ENCODE measurements at regions not wholly inside any gene's neighbourhood (a gene's known extent, or its start where the extent isn't known, plus 50 kb on each side); places are given as distances from the start of the nearest gene placed in this dataset.
"Not testable (repeated sequence)": the region's sequence is repeated elsewhere in the genome, so short reads cannot be mapped to it uniquely, and the experiment has no call there.

GRCh38 chr15:79539401-79539800 lies 107.3 kb downstream of the MINAR1 start:
- no peak for DNase-seq (ENCODE audit: low spot score)

- peak; percentile 20 for DNase-seq (ENCODE audit: low spot score)
Measured at GRCh38 chr15:79540551-79540950, 108.4 kb downstream of the MINAR1 start.

GRCh38 chr15:79541196-79541595 lies 109.1 kb downstream of the MINAR1 start:
- no peak for DNase-seq (ENCODE audit: low spot score)

DNA sequence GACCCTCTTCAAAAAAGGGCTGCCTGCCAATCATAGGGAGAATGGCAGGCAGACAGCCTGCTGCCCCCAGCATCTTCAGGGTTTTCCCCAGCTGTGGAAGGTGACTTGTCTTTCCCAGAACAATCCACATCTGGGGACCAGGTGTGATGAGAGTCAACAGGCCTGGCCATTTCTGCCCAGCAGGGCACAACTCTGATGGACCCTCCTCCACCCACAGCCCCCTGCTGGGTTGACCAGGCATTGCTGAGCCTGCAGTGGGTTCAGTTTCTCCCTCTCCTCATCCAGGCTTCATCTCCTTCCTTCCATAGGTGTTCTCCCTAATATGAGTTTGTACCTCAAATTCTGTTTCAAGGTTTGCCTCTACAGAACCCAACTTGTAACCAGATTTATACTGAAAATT lies 111.0 kb downstream of the MINAR1 start:
- no peak for DNase-seq (ENCODE audit: low spot score)

GRCh38 chr15:79549196-79549595 lies 117.1 kb downstream of the MINAR1 start:
- no peak for DNase-seq (ENCODE audit: low spot score)

GRCh38 chr15:79560384-79560783 lies 128.2 kb downstream of the MINAR1 start:
- DNase-seq (ENCODE audit: low spot score) = no peak

GRCh38 chr15:79561982-79562381 lies 129.8 kb downstream of the MINAR1 start:
- DNase-seq (ENCODE audit: low spot score) = no peak

- DNase-seq (ENCODE audit: low spot score) = no peak
Measured at GRCh38 chr15:79562403-79562815, 130.3 kb downstream of the MINAR1 start.

DNA sequence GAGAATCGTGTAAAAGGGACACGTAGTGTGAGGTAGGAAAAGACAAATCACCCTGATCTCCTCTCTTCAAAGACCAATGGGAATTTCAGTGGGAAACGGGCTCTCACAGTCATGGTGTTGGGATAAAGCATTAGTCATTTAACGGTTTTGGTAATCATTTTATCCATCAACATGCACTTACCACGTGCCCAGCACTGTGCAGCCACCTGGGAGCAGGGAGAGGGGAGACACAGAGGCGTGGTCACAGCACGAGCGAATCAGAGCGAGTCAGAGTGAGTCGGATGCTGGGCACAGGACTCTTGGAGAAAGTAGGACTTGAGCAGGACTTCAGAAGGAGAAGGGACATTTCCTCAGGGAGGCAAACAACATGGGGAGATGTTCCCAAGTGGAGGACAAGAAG lies 130.8 kb downstream of the MINAR1 start:
- DNase-seq (ENCODE audit: low spot score) = peak; percentile 26

GRCh38 chr15:79570004-79570403 lies 137.9 kb downstream of the MINAR1 start:
- DNase-seq (ENCODE audit: low spot score) = no peak

DNA sequence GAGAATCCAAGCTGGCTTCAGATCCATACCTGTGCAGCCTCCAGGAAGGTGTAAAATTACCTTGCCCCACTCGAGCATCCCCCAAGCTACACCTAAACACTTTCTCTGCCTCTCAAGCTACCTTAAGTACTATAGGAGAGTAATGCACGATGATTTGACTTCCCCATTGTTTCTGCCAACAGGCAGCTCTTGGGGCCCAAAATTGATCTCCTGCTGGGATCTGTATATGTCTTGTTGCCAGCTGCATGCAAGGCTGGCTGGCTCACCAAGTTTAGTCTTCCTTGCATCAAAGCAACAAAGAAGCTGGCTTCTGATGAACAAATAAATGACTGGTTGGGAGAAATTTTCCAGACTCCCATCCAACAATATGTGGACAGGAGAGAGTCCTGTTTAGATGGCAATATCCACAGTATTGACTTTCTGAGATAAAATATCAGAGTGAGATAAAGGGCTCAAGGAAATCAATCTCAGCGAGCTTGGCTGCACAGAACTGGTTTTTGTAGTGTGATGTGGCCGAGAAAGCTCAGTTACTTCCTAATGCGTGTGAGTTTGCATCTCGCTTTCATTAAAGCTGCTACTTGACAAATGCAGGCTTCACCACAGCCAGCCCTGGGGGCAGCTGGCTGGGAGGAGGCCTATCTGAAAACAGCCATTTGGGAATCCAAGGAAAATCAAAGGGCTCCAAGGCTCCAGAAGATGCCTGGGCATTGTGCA lies 140.7 kb downstream of the MINAR1 start:
- DNase-seq (ENCODE audit: low spot score) = no peak

- DNase-seq (ENCODE audit: low spot score) = not testable (repeated sequence)
Measured at GRCh38 chr15:79574431-79575273, 142.5 kb downstream of the MINAR1 start.

GRCh38 chr15:79582650-79583049 lies 150.5 kb downstream of the MINAR1 start:
- no peak for DNase-seq (ENCODE audit: low spot score)

DNA sequence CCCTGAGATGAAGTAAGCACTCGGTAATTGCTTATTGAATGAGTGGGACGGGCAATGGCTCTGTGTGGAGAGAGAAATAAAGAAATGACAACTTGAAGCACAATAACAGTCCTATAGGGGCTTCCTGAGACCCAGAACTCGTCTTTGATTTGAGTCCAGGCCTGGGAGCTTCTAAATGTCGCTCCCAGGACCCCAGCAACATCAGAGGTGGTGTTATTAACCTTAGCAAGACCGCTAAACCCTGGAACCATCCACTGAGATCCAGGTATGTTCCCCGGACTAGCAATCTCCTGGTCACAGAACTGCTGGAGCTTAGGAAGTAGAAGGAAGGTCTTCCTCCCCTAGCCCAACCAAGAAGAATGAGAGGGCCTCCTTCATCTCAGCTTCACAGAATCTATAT lies 160.0 kb downstream of the MINAR1 start:
- DNase-seq (ENCODE audit: low spot score) = no peak

DNA sequence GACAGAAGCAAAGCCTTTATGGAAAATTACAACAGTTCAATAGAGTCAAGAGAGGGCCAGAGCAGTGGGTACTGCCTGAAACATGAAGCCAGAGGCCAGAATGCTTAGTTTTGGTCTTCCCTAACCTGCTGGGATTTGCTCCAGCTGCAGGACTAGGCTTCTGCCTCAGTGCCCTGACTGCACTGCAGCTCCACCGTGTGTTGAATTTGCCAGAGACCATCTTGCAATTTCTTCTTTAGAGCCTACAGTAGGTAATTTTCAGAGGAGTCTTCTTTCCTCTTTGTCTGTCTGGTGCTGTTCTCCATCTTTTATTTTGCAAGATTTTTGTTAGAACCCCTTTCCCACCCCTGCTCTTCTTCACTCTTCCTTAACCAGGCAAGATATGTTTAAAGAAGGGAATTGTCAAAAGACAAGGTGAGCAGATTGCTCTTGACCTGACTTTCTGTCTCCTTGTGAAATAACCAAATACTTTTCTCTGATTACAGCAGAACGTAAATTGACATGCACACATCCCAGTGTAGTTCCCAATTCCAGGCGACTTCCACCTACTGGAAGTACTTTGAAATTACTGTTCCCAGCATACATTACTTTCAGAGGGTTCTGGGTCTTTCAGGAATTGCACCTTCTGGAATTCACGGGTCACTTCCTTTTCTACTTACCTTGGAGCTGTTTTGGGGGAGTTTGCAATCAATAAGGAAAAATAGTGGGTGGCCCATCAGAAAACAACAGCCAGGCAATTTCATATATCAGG lies 161.2 kb downstream of the MINAR1 start:
- DNase-seq (ENCODE audit: low spot score) = peak; percentile 18

DNA sequence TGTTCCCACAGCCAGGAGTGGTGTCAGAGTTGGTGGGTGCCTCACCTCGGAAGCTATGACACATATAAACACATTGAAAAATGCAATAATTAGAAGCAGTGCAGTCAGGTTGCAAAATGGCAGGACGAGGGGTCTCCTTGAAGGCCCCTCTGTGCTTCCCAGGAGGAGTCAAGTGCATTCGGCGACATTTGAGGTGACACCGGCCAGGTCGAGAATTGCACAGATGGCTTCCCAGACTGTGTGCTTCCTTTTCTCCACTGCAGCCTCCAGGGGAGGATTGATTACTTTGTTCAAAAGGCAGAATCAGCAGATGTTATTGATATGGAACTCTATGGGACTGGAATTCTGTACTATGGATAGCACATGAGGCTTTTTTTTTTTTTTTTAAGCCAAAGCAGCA lies 163.2 kb downstream of the MINAR1 start:
- no peak for DNase-seq (ENCODE audit: low spot score)

DNA sequence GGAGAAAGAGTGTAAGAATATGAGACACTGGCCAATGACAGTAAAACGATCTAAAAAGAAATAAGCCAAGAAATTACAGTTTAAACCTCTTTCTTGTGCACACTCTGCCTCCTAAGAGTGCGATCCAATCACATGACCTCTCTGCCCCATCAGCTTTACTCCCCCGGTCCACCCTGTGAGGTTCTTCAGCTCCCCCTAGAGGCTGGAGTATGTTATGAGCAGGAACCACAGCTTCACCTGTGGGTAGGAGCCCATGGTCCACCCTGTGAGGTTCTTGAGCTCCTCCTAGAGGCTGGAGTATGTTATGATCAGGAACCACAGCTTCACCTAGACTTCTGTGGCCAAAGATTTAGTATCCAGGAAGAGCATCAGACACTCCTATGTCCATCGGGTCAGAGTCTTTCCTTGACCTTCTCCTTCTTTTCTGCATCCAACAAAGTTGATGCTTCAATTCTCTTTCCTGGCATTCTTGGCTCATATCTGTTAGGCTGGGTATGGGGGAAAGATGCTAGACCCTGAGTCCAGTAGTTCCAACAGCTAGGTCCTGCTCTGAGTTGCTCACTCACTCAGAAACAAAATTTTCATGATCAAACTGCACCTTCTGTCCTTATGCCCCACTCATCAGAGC lies 164.0 kb downstream of the MINAR1 start:
- peak; percentile 92 for DNase-seq (ENCODE audit: low spot score)

GRCh38 chr15:79598639-79599038 lies 166.5 kb downstream of the MINAR1 start:
- DNase-seq (ENCODE audit: low spot score) = no peak

DNA sequence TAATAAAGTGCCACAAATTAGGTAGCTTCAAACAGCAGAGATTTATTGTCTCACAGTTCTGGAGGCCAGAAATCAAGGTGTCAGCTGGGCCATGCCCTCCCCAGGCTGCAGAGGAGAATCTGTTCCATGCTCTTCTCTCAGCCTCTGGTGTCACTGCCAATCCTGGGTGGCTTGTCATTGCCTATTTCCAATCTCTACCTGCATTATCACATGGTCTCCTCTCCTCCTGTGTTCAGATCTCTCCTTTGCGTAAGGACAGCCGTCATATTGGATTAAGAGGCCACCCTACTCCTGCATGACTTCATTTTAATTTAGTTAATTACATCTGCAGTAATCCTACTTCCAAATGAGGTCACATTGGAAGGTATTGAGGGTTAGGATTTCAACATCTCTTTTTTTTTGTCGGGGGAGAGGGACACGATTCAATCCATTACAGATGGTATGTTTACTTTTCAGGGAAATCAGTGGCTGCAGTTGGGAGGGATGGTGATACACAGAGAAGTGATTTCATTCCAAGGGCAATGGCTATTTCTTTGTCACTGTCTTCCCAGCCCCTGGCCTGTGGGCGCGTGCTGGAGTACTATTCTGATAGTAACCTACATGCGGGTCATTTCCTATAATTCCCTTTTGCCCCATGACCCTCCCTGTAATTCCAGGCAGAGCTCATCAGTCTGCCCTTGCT lies 169.4 kb downstream of the MINAR1 start:
- DNase-seq (ENCODE audit: low spot score) = no peak

GRCh38 chr15:79602180-79602579 lies 170.0 kb downstream of the MINAR1 start:
- DNase-seq (ENCODE audit: low spot score) = no peak

GRCh38 chr15:79602731-79603130 lies 170.6 kb downstream of the MINAR1 start:
- DNase-seq (ENCODE audit: low spot score) = peak; percentile 8

All from RKO (cell line).